VCaP (cell line): ENCODE measurements at regions not wholly inside any gene's neighbourhood (a gene's known extent, or its start where the extent isn't known, plus 50 kb on each side); places are given as distances from the start of the nearest gene placed in this dataset.
"Not testable (repeated sequence)": the region's sequence is repeated elsewhere in the genome, so short reads cannot be mapped to it uniquely, and the experiment has no call there.

Source experiments
- H3K27ac ChIP-seq: fragments of 450-650 bp; 2 replicates; pipeline ENCODE4 v1.5.1; 2017
- TF ChIP-seq, protein P1 (sequence below): fragments of 450-650 bp; conservative IDR thresholded peaks from 2 replicates; pipeline ENCODE4 v1.5.1; 2017; ENCODE audit warnings: mild to moderate bottlenecking, moderate library complexity

DNA sequence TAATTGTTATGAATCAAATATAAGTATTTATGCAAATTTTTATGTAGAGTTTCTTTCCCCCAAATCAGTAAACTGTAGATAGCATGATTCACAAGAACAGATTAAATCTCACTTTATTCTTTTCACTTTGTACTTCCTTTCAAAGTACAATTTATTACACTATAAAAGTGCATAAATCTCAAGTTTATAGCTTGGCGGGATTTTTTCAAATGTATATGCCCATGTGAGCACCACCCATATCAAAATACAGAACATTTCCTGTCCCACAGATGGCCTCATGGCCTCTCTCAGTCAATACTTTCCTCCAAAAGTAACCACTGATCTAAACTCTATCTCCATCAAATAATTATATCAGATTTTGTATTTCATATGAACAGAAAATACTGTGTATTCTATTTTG is 196.1 kb upstream of the THRB start:
- TF ChIP-seq, protein P1, sequence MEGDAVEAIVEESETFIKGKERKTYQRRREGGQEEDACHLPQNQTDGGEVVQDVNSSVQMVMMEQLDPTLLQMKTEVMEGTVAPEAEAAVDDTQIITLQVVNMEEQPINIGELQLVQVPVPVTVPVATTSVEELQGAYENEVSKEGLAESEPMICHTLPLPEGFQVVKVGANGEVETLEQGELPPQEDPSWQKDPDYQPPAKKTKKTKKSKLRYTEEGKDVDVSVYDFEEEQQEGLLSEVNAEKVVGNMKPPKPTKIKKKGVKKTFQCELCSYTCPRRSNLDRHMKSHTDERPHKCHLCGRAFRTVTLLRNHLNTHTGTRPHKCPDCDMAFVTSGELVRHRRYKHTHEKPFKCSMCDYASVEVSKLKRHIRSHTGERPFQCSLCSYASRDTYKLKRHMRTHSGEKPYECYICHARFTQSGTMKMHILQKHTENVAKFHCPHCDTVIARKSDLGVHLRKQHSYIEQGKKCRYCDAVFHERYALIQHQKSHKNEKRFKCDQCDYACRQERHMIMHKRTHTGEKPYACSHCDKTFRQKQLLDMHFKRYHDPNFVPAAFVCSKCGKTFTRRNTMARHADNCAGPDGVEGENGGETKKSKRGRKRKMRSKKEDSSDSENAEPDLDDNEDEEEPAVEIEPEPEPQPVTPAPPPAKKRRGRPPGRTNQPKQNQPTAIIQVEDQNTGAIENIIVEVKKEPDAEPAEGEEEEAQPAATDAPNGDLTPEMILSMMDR = no peak
- H3K27ac ChIP-seq = no peak overlapping the region

DNA sequence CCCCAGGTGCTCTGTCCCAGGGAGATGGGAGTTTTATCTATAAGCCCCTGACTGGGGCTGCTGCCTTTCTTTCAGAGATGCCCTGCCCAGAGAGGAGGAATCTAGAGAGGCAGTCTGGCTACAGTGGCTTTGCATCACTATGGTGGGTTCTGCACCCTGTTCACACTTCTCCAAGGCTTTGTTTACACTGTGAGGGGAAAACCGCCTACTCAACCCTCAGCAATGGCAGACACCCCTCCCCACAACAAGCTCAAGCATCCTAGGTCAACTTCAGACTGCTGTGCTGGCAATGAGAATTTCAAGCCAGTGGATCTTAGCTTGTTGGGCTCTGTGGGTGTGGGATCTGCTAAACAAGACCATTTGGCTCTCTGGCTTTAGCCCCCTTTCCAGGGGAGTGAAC is 204.4 kb upstream of the THRB start:
- H3K27ac ChIP-seq = not testable (repeated sequence)

DNA sequence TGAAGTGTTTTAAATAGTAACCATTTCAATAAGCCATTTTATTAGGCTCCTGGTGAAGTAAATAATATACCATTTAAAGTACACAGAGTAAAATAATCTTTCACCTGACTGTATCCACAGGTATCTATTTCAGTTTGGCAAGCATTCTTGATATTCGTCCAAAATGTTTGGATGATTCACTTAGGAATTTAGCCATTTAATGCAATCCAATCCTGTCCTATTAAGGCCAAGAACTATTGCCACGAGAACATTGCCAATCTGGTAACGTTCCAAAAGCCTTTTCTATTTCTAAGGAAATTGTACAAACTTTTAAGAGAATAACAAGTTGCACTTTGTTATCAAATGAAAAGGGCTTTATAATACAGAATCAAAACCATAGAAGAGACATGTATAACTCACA is 209.8 kb upstream of the THRB start:
- TF ChIP-seq, protein P1 = no peak
- H3K27ac ChIP-seq = no peak overlapping the region

DNA sequence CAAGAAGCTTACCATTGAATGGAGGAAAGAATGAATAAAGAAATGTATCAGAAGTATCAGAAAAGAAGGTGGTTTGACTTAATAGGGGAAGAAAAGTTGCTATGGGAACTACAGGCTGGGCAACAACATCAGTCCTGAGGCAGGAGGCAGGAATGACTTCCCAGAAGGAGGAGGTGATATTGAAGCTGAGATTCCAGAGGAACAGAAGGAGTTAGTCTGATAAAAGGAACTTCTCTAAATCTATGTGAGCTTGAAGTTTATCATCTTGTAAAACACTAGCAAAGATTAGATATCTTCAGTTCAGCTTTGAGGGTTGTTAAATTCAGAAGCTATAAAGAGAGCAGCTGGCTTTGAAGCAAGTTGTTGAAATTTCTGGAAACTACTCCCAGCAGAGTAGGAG is 213.3 kb upstream of the THRB start:
- no peak overlapping the region for H3K27ac ChIP-seq
- TF ChIP-seq, protein P1 = no peak

DNA sequence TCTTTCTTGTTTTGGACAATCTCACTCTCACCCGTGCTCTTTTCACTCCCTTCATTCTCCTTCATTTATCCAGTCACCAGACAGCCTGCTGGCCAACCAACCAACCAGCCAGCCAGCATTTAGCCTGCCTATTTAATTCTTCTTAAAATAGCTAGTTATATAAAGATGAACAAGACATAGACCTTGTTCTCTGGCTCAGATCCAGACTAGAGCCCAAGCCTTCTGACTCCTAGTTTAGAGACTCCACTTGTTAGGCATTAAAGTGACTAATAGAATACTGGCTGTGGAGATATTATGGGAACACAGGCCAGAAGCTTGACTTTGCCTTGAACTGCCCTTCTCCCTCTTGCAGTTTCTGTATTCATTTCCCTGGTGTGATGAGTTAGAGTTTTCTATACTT is 215.3 kb upstream of the THRB start:
- TF ChIP-seq, protein P1 = no peak
- no peak overlapping the region for H3K27ac ChIP-seq

DNA sequence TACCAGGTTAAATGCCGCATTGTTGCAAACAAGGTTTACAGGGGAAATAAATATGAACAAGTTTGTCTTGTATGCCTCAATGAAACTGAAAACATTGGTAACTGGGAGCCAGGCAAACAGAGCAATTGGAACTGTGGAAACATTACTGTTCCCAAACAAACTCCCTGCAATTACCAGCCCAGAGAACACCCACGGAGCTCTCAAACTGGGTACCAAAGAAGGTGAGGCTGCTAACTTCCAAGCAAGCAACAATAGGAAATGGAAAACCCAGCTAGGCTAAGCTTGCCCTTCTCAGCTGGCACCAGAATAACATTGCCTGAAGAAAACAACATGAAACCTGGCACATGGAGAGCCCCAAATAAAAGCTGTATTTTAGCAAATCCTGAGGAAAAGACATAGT is 218.9 kb upstream of the THRB start:
- TF ChIP-seq, protein P1 = no peak
- H3K27ac ChIP-seq = no peak overlapping the region

DNA sequence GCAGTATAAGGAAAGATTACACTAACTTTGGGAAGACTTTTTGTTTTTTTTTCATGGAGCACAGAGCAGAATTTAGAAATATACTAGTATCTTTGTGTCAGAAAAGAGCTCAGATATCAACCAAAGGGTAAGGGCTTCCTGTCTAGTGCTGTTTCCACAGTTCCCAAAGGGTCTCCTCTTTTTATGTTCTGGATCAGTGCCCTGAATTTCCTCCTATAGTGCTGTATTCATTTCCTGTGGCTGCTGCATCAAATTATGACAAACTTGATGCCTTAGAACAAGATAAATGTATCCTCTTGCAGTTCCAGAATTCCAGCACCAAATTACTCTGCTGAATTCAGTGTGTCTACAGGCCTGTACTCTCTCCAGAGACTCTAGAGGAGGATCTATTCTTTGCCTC is 219.8 kb upstream of the THRB start:
- no peak overlapping the region for H3K27ac ChIP-seq
- TF ChIP-seq, protein P1 = no peak

DNA sequence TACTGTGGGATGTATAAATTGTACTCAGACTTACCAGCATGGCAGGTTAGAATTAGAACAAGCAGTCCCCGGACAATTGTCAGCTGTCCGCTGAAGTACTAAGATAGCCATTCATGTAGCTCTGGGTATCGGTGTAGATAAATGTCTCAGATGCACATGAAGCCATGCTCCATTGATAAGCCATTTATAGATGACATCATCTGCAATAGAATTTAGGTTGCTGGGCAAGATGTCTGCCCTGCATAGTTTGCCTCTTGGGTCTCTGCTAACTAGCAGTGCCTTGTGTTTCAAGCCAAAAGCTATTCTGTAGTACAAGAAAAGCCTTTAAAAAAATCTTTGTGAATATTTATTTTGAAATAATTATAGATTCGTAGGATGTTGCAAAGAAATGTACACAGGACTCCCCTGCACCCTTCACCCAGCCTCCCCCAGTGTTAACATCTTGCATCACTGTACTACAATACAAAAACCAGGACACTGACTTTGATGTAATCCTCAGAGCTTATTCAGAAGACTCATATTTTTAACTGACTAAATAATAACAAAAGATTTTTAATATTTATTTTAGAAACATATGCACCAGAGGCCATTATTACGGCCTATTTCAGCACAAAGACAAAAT is 220.6 kb upstream of the THRB start:
- no peak overlapping the region for H3K27ac ChIP-seq
- TF ChIP-seq, protein P1 = no peak
